HCT116 (cell line): ENCODE measurements at regions not wholly inside any gene's neighbourhood (a gene's known extent, or its start where the extent isn't known, plus 50 kb on each side); places are given as distances from the start of the nearest gene placed in this dataset.

Source experiments
- ATAC-seq: fragments of 200-7000 bp; cut with Tn5 transposase; 2 replicates; pipeline ENCODE4 v1.9.1; 2020; ENCODE audit warnings: mild to moderate bottlenecking, moderate library complexity
- BruUV-seq: library from RNA; stranded (reverse); fragments of 400-500 nt; replicated peaks from 2 replicates; lab custom pipeline; 2021; lab: Mats Ljungman, UMichigan
- CTCF ChIA-PET: fragments of 300-600 bp; sonication (Branson Sonifier 250); formaldehyde crosslinking; loops from one replicate; lab custom pipeline; 2021; ENCODE audit warnings: antibody characterized with exemption; lab: Charles Lee
- POLR2A ChIA-PET: fragments of 300-600, 350-600 bp; sonication (Branson Sonifier 250); formaldehyde crosslinking; loops from one replicate; lab custom pipeline; 2021; ENCODE audit warnings: antibody characterized with exemption; lab: Charles Lee
- RAD21 ChIA-PET, 2 experiments: fragments of 300-600 bp; sonication (Branson Sonifier 250); formaldehyde crosslinking; loops; one replicate each; lab custom pipeline; 2023; ENCODE audit warnings: low total read pairs in 2 of 2; ENCODE audit not compliant: uncharacterized antibody in 2 of 2, unreplicated experiment in 2 of 2, low non-redundant PET in 1 of 2; lab: Charles Lee
- DNase-seq: peaks from one replicate; pipeline ENCODE4 v3.0.0-alpha.2; 2010; ENCODE audit warnings: low read depth, low spot score
- H2AFZ ChIP-seq: fragments of 200-600 bp; shearing (Covaris generic), sonication (generic); 2 replicates; pipeline ENCODE4 v1.6.1; 2017; ENCODE audit warnings: low read depth, mixed run types, mixed read lengths, antibody characterized with exemption, low read length; ENCODE audit not compliant: poor library complexity, severe bottlenecking
- H3K27ac ChIP-seq: 2 replicates; pipeline ENCODE4 v1.5.1; 2012; ENCODE audit warnings: low read depth, low read length
- H3K27me3 ChIP-seq: fragments of 200-600 bp; sonication (generic); 2 replicates; pipeline ENCODE4 v1.6.1; 2016; ENCODE audit warnings: mixed run types, low read length, mixed read lengths; ENCODE audit not compliant: insufficient read depth
- H3K36me3 ChIP-seq, 2 experiments: fragments of 200-500 bp in 1 of 2; fragments of 200-600 bp in 1 of 2; sonication (Bioruptor generic) in 1 of 2; sonication (generic) in 1 of 2; 2 replicates each; pipeline versions ENCODE4 v1.5.1 to v1.6.1; 2014 to 2016; ENCODE audit warnings: low read length in 2 of 2, inconsistent platforms in 1 of 2, mixed read lengths in 1 of 2, mixed run types in 1 of 2; ENCODE audit not compliant: insufficient read depth in 2 of 2, control insufficient read depth in 1 of 2
- H3K4me1 ChIP-seq, 2 experiments: fragments of 200-600 bp in 1 of 2; sonication (generic) in 1 of 2; 2 replicates each; pipeline versions ENCODE4 v1.5.1 to v1.6.1; 2012 to 2017; ENCODE audit warnings: low read length in 2 of 2, inconsistent platforms in 1 of 2, mild to moderate bottlenecking in 1 of 2, mixed read lengths in 1 of 2, mixed run types in 1 of 2, moderate library complexity in 1 of 2; ENCODE audit not compliant: insufficient read depth in 2 of 2, control insufficient read depth in 1 of 2
- H3K4me2 ChIP-seq: fragments of 200-600 bp; sonication (generic); 2 replicates; pipeline ENCODE4 v1.6.1; 2017; ENCODE audit warnings: mixed run types, low read length, mixed read lengths
- H3K4me3 ChIP-seq, 2 experiments: fragments of 200-600 bp in 1 of 2; sonication (generic) in 1 of 2; replicated peaks in 1 of 2; 2 replicates each; pipeline ENCODE4 v1.5.1; 2011 to 2016; ENCODE audit warnings: low read length in 2 of 2, control low read depth in 1 of 2, low read depth in 1 of 2, mild to moderate bottlenecking in 1 of 2, mixed read lengths in 1 of 2, mixed run types in 1 of 2
- H3K79me2 ChIP-seq: fragments of 200-600 bp; sonication (generic); 2 replicates; pipeline ENCODE4 v1.6.1; 2017; ENCODE audit warnings: mild to moderate bottlenecking, mixed run types, low read length, moderate library complexity, mixed read lengths; ENCODE audit not compliant: insufficient read depth
- H3K9ac ChIP-seq: fragments of 200-600 bp; sonication (generic); 2 replicates; pipeline ENCODE4 v1.6.1; 2016; ENCODE audit warnings: low read length, mixed read lengths
- H3K9me2 ChIP-seq: fragments of 200-600 bp; sonication (generic), shearing (Covaris generic); 2 replicates; pipeline ENCODE4 v1.6.1; 2017; ENCODE audit warnings: mixed run types, mild to moderate bottlenecking, moderate library complexity; ENCODE audit not compliant: insufficient read depth
- H3K9me3 ChIP-seq, 2 experiments: fragments of 200-500 bp in 1 of 2; fragments of 200-600 bp in 1 of 2; sonication (Bioruptor generic) in 1 of 2; sonication (generic) in 1 of 2; 2 replicates each; pipeline ENCODE4 v1.6.1; 2014 to 2017; ENCODE audit warnings: low read length in 2 of 2, mixed read lengths in 2 of 2, inconsistent platforms in 1 of 2, low read depth in 1 of 2, mild to moderate bottlenecking in 1 of 2, mixed run types in 1 of 2, moderate library complexity in 1 of 2; ENCODE audit not compliant: control insufficient read depth in 1 of 2, insufficient read depth in 1 of 2
- H4K20me1 ChIP-seq: fragments of 200-600 bp; sonication (generic), shearing (Covaris generic); 2 replicates; pipeline ENCODE4 v1.6.1; 2017; ENCODE audit warnings: mixed run types, mild to moderate bottlenecking, moderate library complexity; ENCODE audit not compliant: insufficient read depth
- EZH2 ChIP-seq: fragments of 200-600 bp; sonication (generic); IDR thresholded peaks from 2 replicates; pipeline ENCODE4 v1.6.1; 2017; ENCODE audit warnings: antibody characterized with exemption, mixed run types
- EZH2phosphoT487 ChIP-seq: fragments of 200-600 bp; IDR thresholded peaks from 2 replicates; pipeline ENCODE4 v1.6.1; 2018; ENCODE audit warnings: antibody characterized with exemption, borderline replicate concordance
- FOSL1 ChIP-seq: IDR thresholded peaks from 2 replicates; pipeline ENCODE4 v1.6.1; 2012; ENCODE audit warnings: low read depth
- JUND ChIP-seq: IDR thresholded peaks from 2 replicates; pipeline ENCODE4 v1.6.1; 2012
- POLR2A ChIP-seq: IDR thresholded peaks from 2 replicates; pipeline ENCODE4 v1.7.0; 2011; ENCODE audit warnings: borderline replicate concordance; ENCODE audit not compliant: insufficient read depth, insufficient read length; ENCODE audit errors: extremely low read depth
- POLR2AphosphoS5 ChIP-seq: IDR thresholded peaks from 2 replicates; pipeline ENCODE4 v1.6.1; 2011; ENCODE audit warnings: mild to moderate bottlenecking, low read depth, low read length, moderate library complexity
- RAD21 ChIP-seq: IDR thresholded peaks from 2 replicates; pipeline ENCODE4 v1.6.1; 2012; ENCODE audit warnings: low read depth, mild to moderate bottlenecking
- REST ChIP-seq: IDR thresholded peaks from 2 replicates; pipeline ENCODE4 v1.6.1; 2012; ENCODE audit warnings: low read depth
- SIN3A ChIP-seq: IDR thresholded peaks from 2 replicates; pipeline ENCODE4 v1.6.1; 2012; ENCODE audit warnings: low read depth
- SRF ChIP-seq: IDR thresholded peaks from 2 replicates; pipeline ENCODE4 v1.6.1; 2012; ENCODE audit warnings: low read depth
- ZBTB33 ChIP-seq: IDR thresholded peaks from 2 replicates; pipeline ENCODE4 v1.6.1; 2011; ENCODE audit warnings: mild to moderate bottlenecking, low read length, moderate library complexity; ENCODE audit not compliant: insufficient replicate concordance; ENCODE audit errors: extremely low read depth
- ZNF274 ChIP-seq: fragments of 200-500 bp; sonication (Bioruptor generic); IDR thresholded peaks from 2 replicates; pipeline ENCODE4 v1.6.1; 2014; ENCODE audit warnings: mild to moderate bottlenecking, low read depth, low read length, inconsistent platforms
- intact Hi-C: fragments of 100-400 bp; cut with micrococcal nuclease; formaldehyde crosslinking; loops from 2 replicates; pipeline ENCODE4 v1.10.0; 2022

GRCh38 chr5:126195410-126196100 is 227.7 kb upstream of the GRAMD2B start:
- Histone ChIP-seq H3K79me2 (no peaks in the 10 kb centered on the region), H3K4me3 (no peak overlapping the region), H3K9ac (no peak overlapping the region), H3K27me3 (no peaks in the 10 kb centered on the region), H4K20me1 (no peaks in the 10 kb centered on the region), H3K9me3 (no peaks in the 10 kb centered on the region), H3K4me1 (no peaks in the 10 kb centered on the region), H3K36me3 (no peaks in the 10 kb centered on the region), H3K4me2 (no peak overlapping the region), H3K9me2 (no peaks in the 10 kb centered on the region), H3K27ac (no peak overlapping the region), H2AFZ (no peak overlapping the region)
- no TSS peak for BruUV-seq
- ChIA-PET CTCF (no interaction called here), POLR2A (no interaction called here), RAD21 (no interaction called here)
- ATAC-seq (no peak), DNase-seq (no peak)
- intact Hi-C loops = no loop called here
- TF ChIP-seq ZBTB33 (no peak), SIN3A (no peak), RAD21 (no peak), EZH2 (no peak), REST (no peak), EZH2phosphoT487 (no peak), POLR2AphosphoS5 (no peak), POLR2A (no peak), ZNF274 (no peak), SRF (no peak), FOSL1 (no peak), JUND (no peak)
